Activated B cell treated with CpG ODN at 0.5 μM for 24 hours (primary cell): ENCODE measurements at regions not wholly inside any gene's neighbourhood (a gene's known extent, or its start where the extent isn't known, plus 50 kb on each side); places are given as distances from the start of the nearest gene placed in this dataset.

Source experiments
- ATAC-seq: fragments of 200-7000 bp; cut with Tn5 transposase; one replicate; pipeline ENCODE4 v1.10.0; 2021; ENCODE audit warnings: low read depth, mild to moderate bottlenecking, moderate library complexity
- CTCF ChIA-PET: fragments of 350-600 bp; sonication (Branson Sonifier 250); formaldehyde crosslinking; loops from one replicate; lab custom pipeline; 2021; ENCODE audit warnings: antibody characterized with exemption; lab: Charles Lee
- POLR2A ChIA-PET: fragments of 350-600 bp; sonication (Branson Sonifier 250); formaldehyde crosslinking; loops from one replicate; lab custom pipeline; 2021; ENCODE audit warnings: antibody characterized with exemption; lab: Charles Lee
- DNase-seq: peaks from one replicate; pipeline ENCODE4 v3.0.0; 2022
- H3K27ac Mint-ChIP-seq: one replicate; pipeline ENCODE4 v1.8.0; 2020; ENCODE audit warnings: mixed read lengths
- H3K27me3 Mint-ChIP-seq: one replicate; pipeline ENCODE4 v1.8.0; 2021; ENCODE audit warnings: mixed read lengths
- H3K36me3 Mint-ChIP-seq: one replicate; pipeline ENCODE4 v1.8.0; 2021; ENCODE audit warnings: low read depth, mixed read lengths
- H3K4me1 Mint-ChIP-seq: one replicate; pipeline ENCODE4 v1.8.0; 2021; ENCODE audit warnings: mixed read lengths
- H3K4me3 Mint-ChIP-seq: one replicate; pipeline ENCODE4 v1.8.0; 2020; ENCODE audit warnings: mild to moderate bottlenecking, mixed read lengths
- H3K9me3 Mint-ChIP-seq: one replicate; pipeline ENCODE4 v1.8.0; 2020; ENCODE audit warnings: mixed read lengths
- CTCF ChIP-seq: fragments of 200-600 bp; IDR thresholded peaks from one replicate; pipeline ENCODE4 v1.8.0; 2022; ENCODE audit warnings: antibody characterized with exemption, mild to moderate bottlenecking
- intact Hi-C: fragments of 100-400 bp; cut with micrococcal nuclease; formaldehyde crosslinking; loops from one replicate; pipeline ENCODE4 v1.15.1; 2024

- no peak for TF ChIP-seq CTCF
- ChIA-PET CTCF (no interaction called here), POLR2A (no interaction called here)
- Mint-ChIP-seq H3K36me3 (no peaks in the 10 kb centered on the region), H3K4me3 (no peak overlapping the region), H3K9me3 (no peaks in the 10 kb centered on the region), H3K4me1 (no peaks in the 10 kb centered on the region), H3K27ac (no peak overlapping the region), H3K27me3 (peaks cover 7% of the 10 kb centered on the region)
- DNase-seq (no peak), ATAC-seq (no peak)
- intact Hi-C loops, result loop anchor here (5.0 kb wide), 1 partner anchor 299 kb away; no protein-coding TSS in a partner anchor
These were observed 83.4 kb upstream of the UCN3 start for GRCh38 chr10:5281356-5281755.

- Mint-ChIP-seq H3K27ac (no peak overlapping the region), H3K4me1 (no peaks in the 10 kb centered on the region), H3K36me3 (no peaks in the 10 kb centered on the region), H3K9me3 (no peaks in the 10 kb centered on the region), H3K27me3 (peaks cover 9% of the 10 kb centered on the region), H3K4me3 (no peak overlapping the region)
- DNase-seq (no peak), ATAC-seq (no peak)
- ChIA-PET POLR2A (no interaction called here), CTCF (interaction anchor here (1.1 kb wide), 1 partner anchor 467 kb away, joined by 5 read pairs; no protein-coding TSS in a partner anchor)
- intact Hi-C loops, result loop anchor here (5.0 kb wide), 1 partner anchor 300 kb away; no protein-coding TSS in a partner anchor
- TF ChIP-seq CTCF, result no peak
These were observed 82.6 kb upstream of the UCN3 start for GRCh38 chr10:5282137-5282536.

- H3K27ac Mint-ChIP-seq, result no peak overlapping the region
- intact Hi-C loops, result loop anchor here (1.0 to 5.0 kb wide), 3 partner anchors 301 to 468 kb away; no protein-coding TSS in a partner anchor
- ATAC-seq, result no peak
- ChIA-PET POLR2A (no interaction called here), CTCF (interaction anchor here (0.9 to 1.4 kb wide), 2 partner anchors 434 to 468 kb away, joined by 3 to 5 read pairs; no protein-coding TSS in a partner anchor)
- no peak overlapping the region for H3K4me3 Mint-ChIP-seq
- no peaks in the 10 kb centered on the region for H3K4me1 Mint-ChIP-seq
- peaks cover 10% of the 10 kb centered on the region for H3K27me3 Mint-ChIP-seq
- no peak for TF ChIP-seq CTCF
- no peaks in the 10 kb centered on the region for H3K36me3 Mint-ChIP-seq
- DNase-seq, result no peak
- no peaks in the 10 kb centered on the region for H3K9me3 Mint-ChIP-seq
These were observed 81.2 kb upstream of the UCN3 start for GRCh38 chr10:5283305-5284158.

GRCh38 chr10:5284311-5285057 lies 80.3 kb upstream of the UCN3 start:
- Mint-ChIP-seq H3K27ac (no peak overlapping the region), H3K27me3 (peaks cover 10% of the 10 kb centered on the region), H3K4me1 (no peaks in the 10 kb centered on the region), H3K36me3 (no peaks in the 10 kb centered on the region), H3K4me3 (no peak overlapping the region), H3K9me3 (no peaks in the 10 kb centered on the region)
- DNase-seq, result no peak
- intact Hi-C loops, result loop anchor here (5.0 kb wide), 1 partner anchor 302 kb away; no protein-coding TSS in a partner anchor
- POLR2A ChIA-PET, result no interaction called here
- TF ChIP-seq CTCF, result no peak
- CTCF ChIA-PET, result interaction anchor here (0.9 to 1.4 kb wide), 2 partner anchors 434 to 469 kb away, joined by 3 to 5 read pairs; no protein-coding TSS in a partner anchor
- no peak for ATAC-seq

- H3K4me1 Mint-ChIP-seq, result no peaks in the 10 kb centered on the region
- no peak for ATAC-seq
- no peaks in the 10 kb centered on the region for H3K36me3 Mint-ChIP-seq
- H3K9me3 Mint-ChIP-seq, result no peaks in the 10 kb centered on the region
- POLR2A ChIA-PET, result no interaction called here
- H3K27ac Mint-ChIP-seq, result no peak overlapping the region
- intact Hi-C loops, result no loop called here
- no peak for TF ChIP-seq CTCF
- CTCF ChIA-PET, result interaction anchor here (1.4 kb wide), 1 partner anchor 470 kb away, joined by 5 read pairs; no protein-coding TSS in a partner anchor
- peaks cover 10% of the 10 kb centered on the region for H3K27me3 Mint-ChIP-seq
- no peak for DNase-seq
- no peak overlapping the region for H3K4me3 Mint-ChIP-seq
These were observed 79.6 kb upstream of the UCN3 start for GRCh38 chr10:5285186-5285585.
